Central memory CD4-positive, alpha-beta T cell (primary cell): ENCODE measurements at regions not wholly inside any gene's neighbourhood (a gene's known extent, or its start where the extent isn't known, plus 50 kb on each side); places are given as distances from the start of the nearest gene placed in this dataset.

ENCODE experiments used
- DNase-seq: peaks from one replicate; pipeline ENCODE4 v3.0.0; 2022

GRCh38 chr1:195804547-195804946 is 803.7 kb downstream of the KCNT2 start:
- no peak for DNase-seq

GRCh38 chr1:195799016-195799415 is 809.2 kb downstream of the KCNT2 start:
- no peak for DNase-seq

GRCh38 chr1:195794225-195794624 is 814.0 kb downstream of the KCNT2 start:
- DNase-seq, result no peak

GRCh38 chr1:195791796-195792195 is 816.4 kb downstream of the KCNT2 start:
- DNase-seq, result no peak

GRCh38 chr1:195790514-195791168 is 817.6 kb downstream of the KCNT2 start:
- DNase-seq, result no peak

- no peak for DNase-seq
Measured at GRCh38 chr1:195789321-195789720, 818.9 kb downstream of the KCNT2 start.

- no peak for DNase-seq
Measured at GRCh38 chr1:195788721-195789120, 819.5 kb downstream of the KCNT2 start.

GRCh38 chr1:195785830-195786229 is 822.4 kb downstream of the KCNT2 start:
- DNase-seq, result no peak

- no peak for DNase-seq
Measured at GRCh38 chr1:195773931-195774330, 834.3 kb downstream of the KCNT2 start.

- DNase-seq, result no peak
Measured at GRCh38 chr1:195769461-195769860, 838.8 kb downstream of the KCNT2 start.

GRCh38 chr1:195768936-195769335 is 839.3 kb downstream of the KCNT2 start:
- DNase-seq, result no peak

- no peak for DNase-seq
Measured at GRCh38 chr1:195768377-195768776, 839.9 kb downstream of the KCNT2 start.

GRCh38 chr1:195766709-195767108 is 841.5 kb downstream of the KCNT2 start:
- DNase-seq, result no peak

GRCh38 chr1:195765099-195765498 is 843.1 kb downstream of the KCNT2 start:
- no peak for DNase-seq

GRCh38 chr1:195763907-195764374 is 844.3 kb downstream of the KCNT2 start:
- no peak for DNase-seq

GRCh38 chr1:195763146-195763906 is 844.9 kb downstream of the KCNT2 start:
- DNase-seq, result no peak

GRCh38 chr1:195761104-195761503 is 847.1 kb downstream of the KCNT2 start:
- DNase-seq, result no peak

- DNase-seq, result no peak
Measured at GRCh38 chr1:195756109-195756508, 852.1 kb downstream of the KCNT2 start.

- DNase-seq, result no peak
Measured at GRCh38 chr1:195754874-195755273, 853.4 kb downstream of the KCNT2 start.

- no peak for DNase-seq
Measured at GRCh38 chr1:195754303-195754702, 853.9 kb downstream of the KCNT2 start.

- DNase-seq, result no peak
Measured at GRCh38 chr1:195748969-195749368, 859.3 kb downstream of the KCNT2 start.

- no peak for DNase-seq
Measured at GRCh38 chr1:195745189-195746010, 862.8 kb downstream of the KCNT2 start.

GRCh38 chr1:195744256-195744655 is 864.0 kb downstream of the KCNT2 start:
- no peak for DNase-seq
